ENCODE measurements at regions not wholly inside any gene's neighbourhood (a gene's known extent, or its start where the extent isn't known, plus 50 kb on each side); places are given as distances from the start of the nearest gene placed in this dataset.

DNA sequence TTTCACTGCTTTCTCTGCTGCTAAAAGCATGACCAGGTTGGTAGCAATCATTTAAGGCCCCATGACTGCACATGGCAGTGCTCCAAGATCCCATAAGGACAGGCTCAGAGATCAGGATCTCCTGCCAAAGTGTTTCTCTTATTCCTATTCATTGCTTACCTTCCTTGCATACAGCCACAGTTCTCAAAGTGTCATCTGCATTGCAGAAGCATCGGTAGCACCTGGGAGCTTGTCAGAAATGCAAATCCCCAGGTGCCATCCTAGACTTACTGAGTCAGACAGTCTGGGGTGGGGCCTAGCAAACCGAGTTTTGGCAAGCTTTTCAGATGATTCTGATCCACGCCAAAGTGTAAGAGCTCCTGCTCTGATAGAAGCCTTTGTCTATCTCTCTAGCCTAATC lies 489.0 kb upstream of the AUTS2 start:
- TF ChIP-seq FOXP2 (optimal IDR thresholded peaks at IDR 0.05; ENCODE audit: borderline replicate concordance, extremely low read depth, extremely low read length, insufficient read depth) (no peak), SIN3A (IDR thresholded peaks at IDR 0.05; ENCODE audit: borderline replicate concordance, insufficient read depth, low read length) (no peak), TAF1 (IDR thresholded peaks at IDR 0.05; ENCODE audit: borderline replicate concordance, insufficient read depth, low read length) (no peak), POLR2AphosphoS5 (IDR thresholded peaks at IDR 0.05; ENCODE audit: low read depth, low read length) (no peak)
- TF ChIP-seq, protein P1, sequence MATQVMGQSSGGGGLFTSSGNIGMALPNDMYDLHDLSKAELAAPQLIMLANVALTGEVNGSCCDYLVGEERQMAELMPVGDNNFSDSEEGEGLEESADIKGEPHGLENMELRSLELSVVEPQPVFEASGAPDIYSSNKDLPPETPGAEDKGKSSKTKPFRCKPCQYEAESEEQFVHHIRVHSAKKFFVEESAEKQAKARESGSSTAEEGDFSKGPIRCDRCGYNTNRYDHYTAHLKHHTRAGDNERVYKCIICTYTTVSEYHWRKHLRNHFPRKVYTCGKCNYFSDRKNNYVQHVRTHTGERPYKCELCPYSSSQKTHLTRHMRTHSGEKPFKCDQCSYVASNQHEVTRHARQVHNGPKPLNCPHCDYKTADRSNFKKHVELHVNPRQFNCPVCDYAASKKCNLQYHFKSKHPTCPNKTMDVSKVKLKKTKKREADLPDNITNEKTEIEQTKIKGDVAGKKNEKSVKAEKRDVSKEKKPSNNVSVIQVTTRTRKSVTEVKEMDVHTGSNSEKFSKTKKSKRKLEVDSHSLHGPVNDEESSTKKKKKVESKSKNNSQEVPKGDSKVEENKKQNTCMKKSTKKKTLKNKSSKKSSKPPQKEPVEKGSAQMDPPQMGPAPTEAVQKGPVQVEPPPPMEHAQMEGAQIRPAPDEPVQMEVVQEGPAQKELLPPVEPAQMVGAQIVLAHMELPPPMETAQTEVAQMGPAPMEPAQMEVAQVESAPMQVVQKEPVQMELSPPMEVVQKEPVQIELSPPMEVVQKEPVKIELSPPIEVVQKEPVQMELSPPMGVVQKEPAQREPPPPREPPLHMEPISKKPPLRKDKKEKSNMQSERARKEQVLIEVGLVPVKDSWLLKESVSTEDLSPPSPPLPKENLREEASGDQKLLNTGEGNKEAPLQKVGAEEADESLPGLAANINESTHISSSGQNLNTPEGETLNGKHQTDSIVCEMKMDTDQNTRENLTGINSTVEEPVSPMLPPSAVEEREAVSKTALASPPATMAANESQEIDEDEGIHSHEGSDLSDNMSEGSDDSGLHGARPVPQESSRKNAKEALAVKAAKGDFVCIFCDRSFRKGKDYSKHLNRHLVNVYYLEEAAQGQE (IDR thresholded peaks at IDR 0.05; ENCODE audit: insufficient read depth in 1 of 2, low read depth in 2 of 2, low read length in 2 of 2), result no peak

DNA sequence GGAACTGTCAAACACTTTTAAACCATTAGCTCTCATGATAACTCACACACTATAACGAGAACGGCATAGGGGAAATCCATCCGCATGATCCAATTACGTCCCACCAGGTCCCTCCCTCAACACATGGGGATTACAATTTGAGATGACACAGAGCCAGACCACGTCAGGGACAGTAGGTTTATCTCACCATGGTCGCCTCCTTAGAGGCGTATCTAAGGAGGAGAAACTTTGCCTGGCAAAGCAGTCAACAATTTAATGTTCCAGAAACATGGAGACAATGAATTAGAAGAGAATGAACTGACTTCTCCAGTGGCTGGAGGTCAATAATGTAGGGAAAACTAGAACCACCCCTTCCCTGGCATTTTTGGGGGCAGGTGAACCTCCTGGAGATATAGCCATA lies 488.4 kb upstream of the AUTS2 start:
- TF ChIP-seq POLR2AphosphoS5 (IDR thresholded peaks at IDR 0.05; ENCODE audit: low read depth, low read length) (no peak), FOXP2 (optimal IDR thresholded peaks at IDR 0.05; ENCODE audit: borderline replicate concordance, extremely low read depth, extremely low read length, insufficient read depth) (no peak), TAF1 (IDR thresholded peaks at IDR 0.05; ENCODE audit: borderline replicate concordance, insufficient read depth, low read length) (no peak), SIN3A (IDR thresholded peaks at IDR 0.05; ENCODE audit: borderline replicate concordance, insufficient read depth, low read length) (no peak)
- TF ChIP-seq, protein P1 (IDR thresholded peaks at IDR 0.05; ENCODE audit: insufficient read depth in 1 of 2, low read depth in 2 of 2, low read length in 2 of 2), result no peak

DNA sequence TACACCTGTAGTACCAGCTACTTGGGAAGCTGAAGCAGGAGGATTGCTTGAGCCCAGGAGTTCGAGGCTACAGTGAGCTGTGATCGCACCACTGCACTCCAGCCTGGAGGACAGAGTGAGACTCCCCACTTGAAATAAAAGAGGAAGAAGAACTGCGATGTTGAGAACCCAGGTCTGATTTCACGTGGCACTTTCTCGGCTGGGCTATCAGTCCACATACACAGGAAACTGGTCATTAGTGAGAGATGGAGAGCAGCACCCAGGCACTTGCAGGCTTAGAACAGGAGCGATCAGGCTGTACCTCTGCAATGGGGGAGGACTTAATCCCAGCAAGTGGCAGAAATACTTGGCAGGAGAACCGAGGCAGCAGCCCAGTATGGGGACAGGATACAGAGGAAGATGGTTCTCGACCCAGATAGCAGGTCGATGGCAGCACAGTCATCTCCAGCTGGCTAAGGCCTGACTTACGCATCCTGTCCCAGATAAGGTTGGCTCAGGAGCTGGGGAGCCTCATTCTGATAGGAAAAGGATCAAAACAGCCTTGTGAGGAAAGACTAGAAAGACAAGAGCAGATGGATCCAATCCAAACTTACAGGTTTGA lies 487.7 kb upstream of the AUTS2 start:
- TF ChIP-seq FOXP2 (optimal IDR thresholded peaks at IDR 0.05; ENCODE audit: borderline replicate concordance, extremely low read depth, extremely low read length, insufficient read depth), result no peak
- TF ChIP-seq, protein P1 (IDR thresholded peaks at IDR 0.05; ENCODE audit: insufficient read depth in 1 of 2, low read depth in 2 of 2, low read length in 2 of 2), result no peak
- TF ChIP-seq TAF1 (IDR thresholded peaks at IDR 0.05; ENCODE audit: borderline replicate concordance, insufficient read depth, low read length), result no peak
- no peak for TF ChIP-seq POLR2AphosphoS5 (IDR thresholded peaks at IDR 0.05; ENCODE audit: low read depth, low read length)
- no peak for TF ChIP-seq SIN3A (IDR thresholded peaks at IDR 0.05; ENCODE audit: borderline replicate concordance, insufficient read depth, low read length)

DNA sequence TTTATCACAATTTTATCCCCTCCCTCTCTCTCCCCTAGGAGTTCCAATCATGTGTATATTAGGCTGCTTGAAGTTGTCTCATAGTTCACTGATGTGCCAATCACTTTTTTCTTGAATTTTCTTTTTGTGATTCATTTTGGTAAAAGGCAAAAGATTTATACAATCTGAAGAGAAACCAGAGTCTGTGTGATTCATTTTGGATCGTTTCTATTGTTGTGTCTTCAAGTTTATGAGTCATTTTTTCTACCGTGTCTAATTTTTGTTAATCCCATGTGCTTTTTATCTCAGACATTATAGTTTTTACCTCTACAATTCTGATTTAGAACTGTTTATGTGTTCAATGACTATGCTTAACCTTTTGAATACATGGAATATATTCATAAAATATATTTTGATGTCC lies 483.9 kb upstream of the AUTS2 start:
- TF ChIP-seq, protein P1 (IDR thresholded peaks at IDR 0.05; ENCODE audit: insufficient read depth in 1 of 2, low read depth in 2 of 2, low read length in 2 of 2), result no peak
- TF ChIP-seq FOXP2 (optimal IDR thresholded peaks at IDR 0.05; ENCODE audit: borderline replicate concordance, extremely low read depth, extremely low read length, insufficient read depth) (no peak), POLR2AphosphoS5 (IDR thresholded peaks at IDR 0.05; ENCODE audit: low read depth, low read length) (no peak), TAF1 (IDR thresholded peaks at IDR 0.05; ENCODE audit: borderline replicate concordance, insufficient read depth, low read length) (no peak), SIN3A (IDR thresholded peaks at IDR 0.05; ENCODE audit: borderline replicate concordance, insufficient read depth, low read length) (no peak)

All from PFSK-1 (cell line).